Esophagus squamous epithelium (tissue), 4 donors: ENCODE measurements at regions not wholly inside any gene's neighbourhood (a gene's known extent, or its start where the extent isn't known, plus 50 kb on each side); places are given as distances from the start of the nearest gene placed in this dataset.

Source experiments
- POLR2A ChIP-seq, 4 donors: fragments of 450-650 bp; IDR thresholded peaks; one replicate each; pipeline ENCODE4 v1.6.1; 2017; ENCODE audit warnings: antibody characterized with exemption in 4 of 4, mild to moderate bottlenecking in 4 of 4, moderate library complexity in 3 of 4
- TF ChIP-seq, protein P1 (sequence below), 6 experiments: fragments of 450-650 bp in 4 of 6; fragments of 200-600 bp in 2 of 6; sonication (generic) in 2 of 6; IDR thresholded peaks; one replicate each; pipeline ENCODE4 v1.5.1; 2016 to 2019; ENCODE audit warnings: antibody characterized with exemption in 6 of 6, mild to moderate bottlenecking in 4 of 6, moderate library complexity in 4 of 6

DNA sequence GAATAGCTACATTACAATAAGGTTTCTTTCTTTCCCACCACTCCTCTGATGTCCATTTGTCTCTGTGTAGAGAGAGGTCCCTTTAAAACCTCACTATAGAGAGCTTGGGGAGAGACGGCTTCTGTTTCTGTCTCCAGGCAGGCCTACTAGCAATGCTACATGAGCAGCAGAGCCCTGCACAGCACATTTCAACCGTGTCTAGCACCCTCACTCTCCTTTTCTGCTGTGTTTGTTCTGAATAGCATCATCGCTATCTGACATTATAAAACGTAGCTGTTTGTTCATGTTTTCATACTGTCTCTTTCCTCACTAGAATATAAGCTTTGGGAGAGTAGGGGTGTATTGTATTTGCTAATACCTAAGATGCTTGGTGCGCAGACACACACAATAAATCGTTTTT lies 487.8 kb upstream of the DPP6 start:
- TF ChIP-seq POLR2A (IDR thresholded peaks at IDR 0.05): no peak
- TF ChIP-seq, protein P1, sequence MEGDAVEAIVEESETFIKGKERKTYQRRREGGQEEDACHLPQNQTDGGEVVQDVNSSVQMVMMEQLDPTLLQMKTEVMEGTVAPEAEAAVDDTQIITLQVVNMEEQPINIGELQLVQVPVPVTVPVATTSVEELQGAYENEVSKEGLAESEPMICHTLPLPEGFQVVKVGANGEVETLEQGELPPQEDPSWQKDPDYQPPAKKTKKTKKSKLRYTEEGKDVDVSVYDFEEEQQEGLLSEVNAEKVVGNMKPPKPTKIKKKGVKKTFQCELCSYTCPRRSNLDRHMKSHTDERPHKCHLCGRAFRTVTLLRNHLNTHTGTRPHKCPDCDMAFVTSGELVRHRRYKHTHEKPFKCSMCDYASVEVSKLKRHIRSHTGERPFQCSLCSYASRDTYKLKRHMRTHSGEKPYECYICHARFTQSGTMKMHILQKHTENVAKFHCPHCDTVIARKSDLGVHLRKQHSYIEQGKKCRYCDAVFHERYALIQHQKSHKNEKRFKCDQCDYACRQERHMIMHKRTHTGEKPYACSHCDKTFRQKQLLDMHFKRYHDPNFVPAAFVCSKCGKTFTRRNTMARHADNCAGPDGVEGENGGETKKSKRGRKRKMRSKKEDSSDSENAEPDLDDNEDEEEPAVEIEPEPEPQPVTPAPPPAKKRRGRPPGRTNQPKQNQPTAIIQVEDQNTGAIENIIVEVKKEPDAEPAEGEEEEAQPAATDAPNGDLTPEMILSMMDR (IDR thresholded peaks at IDR 0.05): no peak
